Neural progenitor cell (in vitro differentiated cells): ENCODE measurements at regions not wholly inside any gene's neighbourhood (a gene's known extent, or its start where the extent isn't known, plus 50 kb on each side); places are given as distances from the start of the nearest gene placed in this dataset.

Experiments used
- DNase-seq: peaks from one replicate; pipeline ENCODE4 v3.0.0-alpha.2; 2016; ENCODE audit warnings: low spot score
- H2AFZ ChIP-seq: fragments of 200-600 bp; sonication (generic); replicated peaks from 2 replicates; pipeline ENCODE4 v1.6.1; 2016; ENCODE audit warnings: antibody characterized with exemption
- H3F3A ChIP-seq: fragments of 200-600 bp; sonication (generic); 2 replicates; pipeline ENCODE4 v1.6.1; 2016; ENCODE audit warnings: antibody characterized with exemption, low read depth
- H3K27ac ChIP-seq: fragments of 200-600 bp; sonication (generic); 2 replicates; pipeline ENCODE4 v1.5.1; 2016; ENCODE audit warnings: mild to moderate bottlenecking
- H3K27me3 ChIP-seq: fragments of 200-600 bp; sonication (generic); 2 replicates; pipeline ENCODE4 v1.6.1; 2016; ENCODE audit warnings: mild to moderate bottlenecking, moderate library complexity
- H3K36me3 ChIP-seq: fragments of 200-600 bp; sonication (generic); 2 replicates; pipeline ENCODE4 v1.5.1; 2016
- H3K4me1 ChIP-seq: fragments of 200-600 bp; sonication (generic); 2 replicates; pipeline ENCODE4 v1.6.1; 2016; ENCODE audit warnings: mixed run types
- H3K4me2 ChIP-seq: fragments of 200-600 bp; sonication (generic); 2 replicates; pipeline ENCODE4 v1.6.1; 2016
- H3K4me3 ChIP-seq: fragments of 200-600 bp; sonication (generic); 2 replicates; pipeline ENCODE4 v1.5.1; 2016
- H3K79me2 ChIP-seq: fragments of 200-600 bp; sonication (generic); 2 replicates; pipeline ENCODE4 v1.6.1; 2016; ENCODE audit warnings: low read depth
- H3K9ac ChIP-seq: fragments of 200-600 bp; sonication (generic); 2 replicates; pipeline ENCODE4 v1.6.1; 2016
- H3K9me3 ChIP-seq: fragments of 200-600 bp; sonication (generic); 2 replicates; pipeline ENCODE4 v1.5.1; 2016; ENCODE audit warnings: low read depth
- H4K20me1 ChIP-seq: fragments of 200-600 bp; sonication (generic); 2 replicates; pipeline ENCODE4 v1.6.1; 2016; ENCODE audit warnings: low read depth
- H3K27ac Mint-ChIP-seq: 3 replicates; pipeline ENCODE4 v1.8.0; 2021; ENCODE audit warnings: mixed read lengths
- H3K27me3 Mint-ChIP-seq: 2 replicates; pipeline ENCODE4 v1.8.0; 2022; ENCODE audit warnings: low read depth, mild to moderate bottlenecking, inconsistent platforms, moderate library complexity, mixed read lengths; ENCODE audit not compliant: insufficient read depth
- H3K36me3 Mint-ChIP-seq: 3 replicates; pipeline ENCODE4 v1.8.0; 2021; ENCODE audit warnings: mixed read lengths
- H3K4me1 Mint-ChIP-seq: 3 replicates; pipeline ENCODE4 v1.8.0; 2021; ENCODE audit warnings: mixed read lengths
- H3K4me3 Mint-ChIP-seq: 3 replicates; pipeline ENCODE4 v1.8.0; 2021; ENCODE audit warnings: mild to moderate bottlenecking, moderate library complexity, mixed read lengths
- H3K9me3 Mint-ChIP-seq: 3 replicates; pipeline ENCODE4 v1.8.0; 2020; ENCODE audit warnings: mixed read lengths
- CTCF ChIP-seq: fragments of 200-600 bp; sonication (generic); IDR thresholded peaks from 2 replicates; pipeline ENCODE4 v1.5.1; 2017; ENCODE audit warnings: antibody characterized with exemption, mild to moderate bottlenecking
- EZH2 ChIP-seq: fragments of 200-600 bp; sonication (generic); IDR thresholded peaks from 2 replicates; pipeline ENCODE4 v1.6.1; 2017; ENCODE audit warnings: antibody characterized with exemption, mild to moderate bottlenecking, moderate library complexity
- EZH2phosphoT487 ChIP-seq: fragments of 200-600 bp; sonication (generic); IDR thresholded peaks from 2 replicates; pipeline ENCODE4 v1.6.1; 2017; ENCODE audit warnings: antibody characterized with exemption

GRCh38 chrX:84712621-84713020 is 210.4 kb upstream of the HDX start:
- Histone ChIP-seq H4K20me1 (no peaks in the 10 kb centered on the region), H3K4me3 (no peak overlapping the region), H3F3A (no peaks in the 10 kb centered on the region), H3K79me2 (no peaks in the 10 kb centered on the region), H3K27ac (no peak overlapping the region), H3K36me3 (no peaks in the 10 kb centered on the region), H3K4me1 (no peaks in the 10 kb centered on the region), H3K9me3 (peaks cover 3% of the 10 kb centered on the region), H3K4me2 (no peak overlapping the region), H3K27me3 (no peaks in the 10 kb centered on the region), H2AFZ (no peak overlapping the region), H3K9ac (no peak overlapping the region)
- H3K36me3 Mint-ChIP-seq, result no peaks in the 10 kb centered on the region
- H3K27ac Mint-ChIP-seq, result no peak overlapping the region
- H3K27me3 Mint-ChIP-seq, result no peaks in the 10 kb centered on the region
- H3K9me3 Mint-ChIP-seq, result no peaks in the 10 kb centered on the region
- TF ChIP-seq EZH2 (no peak), EZH2phosphoT487 (no peak), CTCF (no peak)
- no peak for DNase-seq
- no peak overlapping the region for H3K4me3 Mint-ChIP-seq
- H3K4me1 Mint-ChIP-seq, result peaks cover 3% of the 10 kb centered on the region

- no peaks in the 10 kb centered on the region for H3K27me3 Mint-ChIP-seq
- Histone ChIP-seq H4K20me1 (no peaks in the 10 kb centered on the region), H3K9ac (no peak overlapping the region), H3K79me2 (no peaks in the 10 kb centered on the region), H3K36me3 (no peaks in the 10 kb centered on the region), H3K9me3 (peaks cover 3% of the 10 kb centered on the region), H3K4me2 (no peak overlapping the region), H2AFZ (no peak overlapping the region), H3K27ac (no peak overlapping the region), H3F3A (no peaks in the 10 kb centered on the region), H3K4me1 (no peaks in the 10 kb centered on the region), H3K27me3 (no peaks in the 10 kb centered on the region), H3K4me3 (no peak overlapping the region)
- TF ChIP-seq CTCF, result no peak
- TF ChIP-seq EZH2phosphoT487, result no peak
- no peak for TF ChIP-seq EZH2
- H3K9me3 Mint-ChIP-seq, result no peaks in the 10 kb centered on the region
- DNase-seq, result no peak
- H3K4me1 Mint-ChIP-seq, result peaks cover 3% of the 10 kb centered on the region
- no peaks in the 10 kb centered on the region for H3K36me3 Mint-ChIP-seq
- H3K27ac Mint-ChIP-seq, result no peak overlapping the region
- H3K4me3 Mint-ChIP-seq, result no peak overlapping the region
Observed at GRCh38 chrX:84715315-84715714, 213.1 kb upstream of the HDX start.

GRCh38 chrX:84717343-84717742 is 215.1 kb upstream of the HDX start:
- Histone ChIP-seq H4K20me1 (no peaks in the 10 kb centered on the region), H3K36me3 (no peaks in the 10 kb centered on the region), H3K9me3 (peaks cover 3% of the 10 kb centered on the region), H2AFZ (no peak overlapping the region), H3K27me3 (no peaks in the 10 kb centered on the region), H3F3A (no peaks in the 10 kb centered on the region), H3K9ac (no peak overlapping the region), H3K79me2 (no peaks in the 10 kb centered on the region), H3K4me2 (no peak overlapping the region), H3K4me3 (no peak overlapping the region), H3K27ac (no peak overlapping the region), H3K4me1 (no peaks in the 10 kb centered on the region)
- H3K36me3 Mint-ChIP-seq, result no peaks in the 10 kb centered on the region
- no peaks in the 10 kb centered on the region for H3K9me3 Mint-ChIP-seq
- TF ChIP-seq EZH2phosphoT487, result no peak
- no peak for TF ChIP-seq CTCF
- no peak for TF ChIP-seq EZH2
- H3K4me3 Mint-ChIP-seq, result no peak overlapping the region
- DNase-seq, result no peak
- H3K27ac Mint-ChIP-seq, result no peak overlapping the region
- H3K4me1 Mint-ChIP-seq, result no peaks in the 10 kb centered on the region
- H3K27me3 Mint-ChIP-seq, result no peaks in the 10 kb centered on the region

- Histone ChIP-seq H3K9me3 (no peaks in the 10 kb centered on the region), H3K36me3 (no peaks in the 10 kb centered on the region), H3K27ac (no peak overlapping the region), H2AFZ (no peak overlapping the region), H3K79me2 (no peaks in the 10 kb centered on the region), H4K20me1 (no peaks in the 10 kb centered on the region), H3K4me1 (no peaks in the 10 kb centered on the region), H3K27me3 (no peaks in the 10 kb centered on the region), H3K9ac (no peak overlapping the region), H3K4me3 (no peak overlapping the region), H3K4me2 (no peak overlapping the region), H3F3A (no peaks in the 10 kb centered on the region)
- Mint-ChIP-seq H3K36me3 (no peaks in the 10 kb centered on the region), H3K27me3 (no peaks in the 10 kb centered on the region), H3K27ac (no peak overlapping the region), H3K4me1 (no peaks in the 10 kb centered on the region), H3K9me3 (no peaks in the 10 kb centered on the region), H3K4me3 (no peak overlapping the region)
- TF ChIP-seq EZH2 (no peak), EZH2phosphoT487 (no peak), CTCF (no peak)
- DNase-seq, result no peak
Observed at GRCh38 chrX:84721416-84721815, 219.2 kb upstream of the HDX start.
